H9 (cell line): ENCODE measurements at regions not wholly inside any gene's neighbourhood (a gene's known extent, or its start where the extent isn't known, plus 50 kb on each side); places are given as distances from the start of the nearest gene placed in this dataset.

Experiments used
- DNase-seq: peaks from one replicate; pipeline ENCODE4 v3.0.0-alpha.2; 2017
- H2AFZ ChIP-seq: one replicate; pipeline ENCODE4 v1.6.1; 2013; ENCODE audit warnings: mild to moderate bottlenecking, low read length, control low read depth, moderate library complexity
- H2AK5ac ChIP-seq: 2 replicates; pipeline ENCODE4 v1.6.1; 2013; ENCODE audit warnings: low read length, control low read depth, mixed read lengths; ENCODE audit not compliant: insufficient read length
- H2BK120ac ChIP-seq: one replicate; pipeline ENCODE4 v1.6.1; 2013; ENCODE audit warnings: low read depth, mild to moderate bottlenecking, low read length, control low read depth, inconsistent platforms; ENCODE audit not compliant: poor library complexity, severe bottlenecking
- H2BK12ac ChIP-seq: 2 replicates; pipeline ENCODE4 v1.6.1; 2013; ENCODE audit warnings: low read length, control low read depth, mixed read lengths, low read depth; ENCODE audit not compliant: insufficient read length
- H2BK15ac ChIP-seq: 2 replicates; pipeline ENCODE4 v1.6.1; 2013; ENCODE audit warnings: low read depth, low read length, control low read depth
- H2BK20ac ChIP-seq: one replicate; pipeline ENCODE4 v1.6.1; 2013; ENCODE audit warnings: low read depth, mild to moderate bottlenecking, low read length, control low read depth, inconsistent platforms; ENCODE audit not compliant: poor library complexity, severe bottlenecking
- H2BK5ac ChIP-seq: 2 replicates; pipeline ENCODE4 v1.6.1; 2013; ENCODE audit warnings: low read length, control low read depth, mixed read lengths; ENCODE audit not compliant: insufficient read length
- H3K14ac ChIP-seq: 2 replicates; pipeline ENCODE4 v1.6.1; 2013; ENCODE audit warnings: low read length, control low read depth; ENCODE audit not compliant: insufficient read depth
- H3K18ac ChIP-seq: 2 replicates; pipeline ENCODE4 v1.6.1; 2013; ENCODE audit warnings: low read depth, mild to moderate bottlenecking, mixed read lengths, low read length, control low read depth; ENCODE audit not compliant: insufficient read length
- H3K23ac ChIP-seq: 2 replicates; pipeline ENCODE4 v1.6.1; 2013; ENCODE audit warnings: low read length, control low read depth, mixed read lengths, low read depth; ENCODE audit not compliant: insufficient read length
- H3K23me2 ChIP-seq: 2 replicates; pipeline ENCODE4 v1.6.1; 2013; ENCODE audit warnings: low read depth, mild to moderate bottlenecking, mixed read lengths, low read length, control low read depth; ENCODE audit not compliant: insufficient read length, poor library complexity, severe bottlenecking
- H3K27ac ChIP-seq: 2 replicates; pipeline ENCODE4 v1.5.1; 2013; ENCODE audit warnings: low read length, control low read depth, mixed read lengths, low read depth; ENCODE audit not compliant: insufficient read length
- H3K27me3 ChIP-seq: 2 replicates; pipeline ENCODE4 v1.6.1; 2013; ENCODE audit warnings: low read length, control low read depth, inconsistent platforms; ENCODE audit not compliant: insufficient read depth
- H3K4ac ChIP-seq: 2 replicates; pipeline ENCODE4 v1.6.1; 2013; ENCODE audit warnings: low read depth, mild to moderate bottlenecking, control low read depth, inconsistent platforms, low read length, moderate library complexity
- H3K4me1 ChIP-seq: 2 replicates; pipeline ENCODE4 v1.6.1; 2013; ENCODE audit warnings: low read length, control low read depth, inconsistent platforms; ENCODE audit not compliant: insufficient read depth
- H3K4me2 ChIP-seq: 2 replicates; pipeline ENCODE4 v1.6.1; 2013; ENCODE audit warnings: low read length, control low read depth, mixed read lengths; ENCODE audit not compliant: insufficient read length, insufficient read depth
- H3K56ac ChIP-seq: 2 replicates; pipeline ENCODE4 v1.6.1; 2013; ENCODE audit warnings: low read depth, mild to moderate bottlenecking, mixed read lengths, low read length, control low read depth; ENCODE audit not compliant: insufficient read length
- H3K79me1 ChIP-seq: 2 replicates; pipeline ENCODE4 v1.6.1; 2013; ENCODE audit warnings: low read depth, mild to moderate bottlenecking, moderate library complexity, low read length, control low read depth, inconsistent platforms; ENCODE audit not compliant: insufficient read depth, poor library complexity, severe bottlenecking
- H3K79me2 ChIP-seq: 2 replicates; pipeline ENCODE4 v1.6.1; 2013; ENCODE audit warnings: low read length, control low read depth, inconsistent platforms; ENCODE audit not compliant: insufficient read depth
- H3K9ac ChIP-seq: 2 replicates; pipeline ENCODE4 v1.6.1; 2013; ENCODE audit warnings: low read length, control low read depth, mixed read lengths; ENCODE audit not compliant: insufficient read length; ENCODE audit errors: extremely low read depth
- H3K9me3 ChIP-seq: one replicate; pipeline ENCODE4 v1.6.1; 2013; ENCODE audit warnings: low read depth, low read length, inconsistent platforms; ENCODE audit not compliant: control insufficient read depth
- H3T11ph ChIP-seq: one replicate; pipeline ENCODE4 v1.6.1; 2013; ENCODE audit warnings: mild to moderate bottlenecking, low read length, control low read depth, inconsistent platforms
- H4K20me1 ChIP-seq: one replicate; pipeline ENCODE4 v1.6.1; 2013; ENCODE audit not compliant: control insufficient read depth, insufficient read length, insufficient read depth
- H4K5ac ChIP-seq: 2 replicates; pipeline ENCODE4 v1.6.1; 2013; ENCODE audit warnings: low read depth, mild to moderate bottlenecking, mixed read lengths, low read length, control low read depth; ENCODE audit not compliant: insufficient read length
- H4K8ac ChIP-seq: replicated peaks from 2 replicates; pipeline ENCODE4 v1.6.1; 2013; ENCODE audit warnings: low read length, control low read depth, mixed read lengths, low read depth; ENCODE audit not compliant: insufficient read length
- H4K91ac ChIP-seq: 2 replicates; pipeline ENCODE4 v1.6.1; 2013; ENCODE audit warnings: low read depth, mild to moderate bottlenecking, moderate library complexity, mixed read lengths, low read length, control low read depth; ENCODE audit not compliant: insufficient read length
- H3K27ac Mint-ChIP-seq, 3 experiments: 2 replicates in 2 of 3; 3 replicates in 1 of 3; pipeline ENCODE4 v1.8.0; 2020 to 2021; ENCODE audit warnings: mixed read lengths in 3 of 3, mild to moderate bottlenecking in 1 of 3, moderate library complexity in 1 of 3
- H3K27me3 Mint-ChIP-seq: 2 replicates; pipeline ENCODE4 v1.8.0; 2021; ENCODE audit warnings: low read depth, mild to moderate bottlenecking, moderate library complexity, mixed read lengths
- H3K36me3 Mint-ChIP-seq, 3 experiments: 2 replicates in 2 of 3; 3 replicates in 1 of 3; pipeline ENCODE4 v1.8.0; 2020 to 2021; ENCODE audit warnings: low read depth in 3 of 3, mixed read lengths in 3 of 3; ENCODE audit not compliant: insufficient read depth in 1 of 3
- H3K4me1 Mint-ChIP-seq, 2 experiments: 2 replicates each; pipeline ENCODE4 v1.8.0; 2020; ENCODE audit warnings: mixed read lengths in 2 of 2
- H3K4me3 Mint-ChIP-seq, 2 experiments: 2 replicates in 1 of 2; 3 replicates in 1 of 2; pipeline ENCODE4 v1.8.0; 2020 to 2021; ENCODE audit warnings: mild to moderate bottlenecking in 2 of 2, mixed read lengths in 2 of 2, moderate library complexity in 1 of 2
- H3K9me3 Mint-ChIP-seq, 2 experiments: 2 replicates in 1 of 2; 3 replicates in 1 of 2; pipeline ENCODE4 v1.8.0; 2020; ENCODE audit warnings: mild to moderate bottlenecking in 2 of 2, mixed read lengths in 2 of 2, moderate library complexity in 1 of 2
- CTCF ChIP-seq: fragments of 200-600 bp; sonication (generic); conservative IDR thresholded peaks from 3 replicates; pipeline ENCODE4 v1.8.0; 2021; ENCODE audit warnings: antibody characterized with exemption, mild to moderate bottlenecking
- WGBS: extraction: QIAGEN DNeasy Blood & Tissue Kit; methylation state at CpG from one replicate; pipeline ENCODE4 v1.1.7; 2013; ENCODE audit warnings: missing lambda C conversion rate, low lambda C conversion rate, mixed read lengths; ENCODE audit not compliant: insufficient read length; ENCODE audit errors: extremely low coverage; 5-methylcytosine and 5-hydroxymethylcytosine counted together

- peaks cover 27 to 42% (median 27%) of the 10 kb centered on the region in 3 experiments for H3K36me3 Mint-ChIP-seq
- Histone ChIP-seq H4K91ac (no peak overlapping the region), H3K56ac (no peak overlapping the region), H3K4me1 (no peaks in the 10 kb centered on the region), H2BK120ac (no peak overlapping the region), H3K9ac (no peak overlapping the region), H3K27ac (no peak overlapping the region), H2BK5ac (no peak overlapping the region), H2BK15ac (no peak overlapping the region), H3K79me1 (no peaks in the 10 kb centered on the region), H3T11ph (no peak overlapping the region), H3K23me2 (no peaks in the 10 kb centered on the region), H2AFZ (no peak overlapping the region), H2BK20ac (no peak overlapping the region), H3K4ac (no peak overlapping the region), H3K18ac (no peak overlapping the region), H3K14ac (no peak overlapping the region), H2BK12ac (no peak overlapping the region), H3K23ac (no peak overlapping the region), H4K8ac (no peak overlapping the region), H2AK5ac (no peak overlapping the region), H3K9me3 (peaks cover 12% of the 10 kb centered on the region), H3K4me2 (no peak overlapping the region), H4K5ac (no peak overlapping the region), H3K27me3 (no peaks in the 10 kb centered on the region), H3K79me2 (no peaks in the 10 kb centered on the region), H4K20me1 (no peaks in the 10 kb centered on the region)
- no peak for DNase-seq
- no peak overlapping the region for H3K4me3 Mint-ChIP-seq
- H3K9me3 Mint-ChIP-seq = peaks cover 38 to 56% of the 10 kb centered on the region in 2 experiments
- no CpG with 5 or more reads among the region's 2 CpGs for WGBS
- H3K27me3 Mint-ChIP-seq = no peaks in the 10 kb centered on the region
- TF ChIP-seq CTCF = no peak
- peaks cover 18 to 22% of the 10 kb centered on the region in 2 experiments for H3K4me1 Mint-ChIP-seq
- H3K27ac Mint-ChIP-seq = no peak overlapping the region
Measured at GRCh38 chr13:90047600-90047999, 1299.9 kb upstream of the MIR17HG start.
